ENCODE measurements at regions not wholly inside any gene's neighbourhood (a gene's known extent, or its start where the extent isn't known, plus 50 kb on each side); places are given as distances from the start of the nearest gene placed in this dataset.
"Not testable (repeated sequence)": the region's sequence is repeated elsewhere in the genome, so short reads cannot be mapped to it uniquely, and the experiment has no call there.

DNA sequence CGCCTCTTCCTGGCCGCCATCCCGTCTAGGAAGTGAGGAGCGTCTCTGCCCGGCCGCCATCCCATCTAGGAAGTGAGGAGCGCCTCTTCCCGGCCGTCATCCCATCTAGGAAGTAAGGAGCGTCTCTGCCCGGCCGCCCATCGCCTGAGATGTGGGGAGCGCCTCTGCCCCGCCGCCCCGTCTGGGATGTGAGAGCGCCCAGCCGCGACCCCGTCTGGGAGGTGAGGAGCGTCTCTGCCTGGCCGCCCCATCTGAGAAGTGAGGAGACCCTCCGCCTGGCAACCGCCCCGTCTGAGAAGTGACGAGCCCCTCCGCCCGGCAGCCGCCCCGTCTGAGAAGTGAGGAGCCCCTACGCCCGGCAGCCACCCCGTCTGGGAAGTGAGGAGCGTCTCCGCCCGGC lies 137.9 kb downstream of the ALOX5 start:
- H3K4me1 Mint-ChIP-seq (ENCODE audit: low read depth); H3K4me3 Mint-ChIP-seq (ENCODE audit: low read depth); H3K27ac Mint-ChIP-seq; H3K27me3 Mint-ChIP-seq (ENCODE audit: low read depth); intact Hi-C loops (cut with micrococcal nuclease); H3K36me3 Mint-ChIP-seq (ENCODE audit: low read depth); H3K9me3 Mint-ChIP-seq; DNase-seq (ENCODE audit: low spot score): not testable (repeated sequence)

DNA sequence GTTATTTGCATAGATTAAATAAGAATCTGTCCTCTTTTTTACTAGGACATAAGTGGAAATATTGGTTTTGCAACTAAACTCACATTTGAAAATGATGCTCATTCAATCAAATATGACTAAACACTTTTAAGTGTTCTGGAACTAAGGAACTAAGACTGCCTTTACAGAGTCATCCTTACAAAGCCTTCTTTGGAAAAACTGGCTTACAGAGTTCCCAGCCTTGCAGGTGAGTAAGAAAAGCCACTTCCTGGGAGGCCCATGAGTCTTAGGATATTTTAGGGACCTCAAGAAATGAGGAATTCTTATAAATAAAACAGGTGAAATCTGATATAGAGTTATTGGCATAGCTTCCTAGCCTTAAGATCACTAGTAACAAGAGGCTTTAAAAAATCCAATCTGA lies 135.5 kb downstream of the ALOX5 start:
- Mint-ChIP-seq H3K9me3 (no peaks in the 10 kb centered on the region), H3K27me3 (ENCODE audit: low read depth) (peaks cover 4% of the 10 kb centered on the region), H3K4me3 (ENCODE audit: low read depth) (no peak overlapping the region), H3K27ac (no peak overlapping the region), H3K36me3 (ENCODE audit: low read depth) (no peaks in the 10 kb centered on the region), H3K4me1 (ENCODE audit: low read depth) (no peaks in the 10 kb centered on the region)
- no peak for DNase-seq (ENCODE audit: low spot score)
- intact Hi-C loops (cut with micrococcal nuclease), result no loop called here

DNA sequence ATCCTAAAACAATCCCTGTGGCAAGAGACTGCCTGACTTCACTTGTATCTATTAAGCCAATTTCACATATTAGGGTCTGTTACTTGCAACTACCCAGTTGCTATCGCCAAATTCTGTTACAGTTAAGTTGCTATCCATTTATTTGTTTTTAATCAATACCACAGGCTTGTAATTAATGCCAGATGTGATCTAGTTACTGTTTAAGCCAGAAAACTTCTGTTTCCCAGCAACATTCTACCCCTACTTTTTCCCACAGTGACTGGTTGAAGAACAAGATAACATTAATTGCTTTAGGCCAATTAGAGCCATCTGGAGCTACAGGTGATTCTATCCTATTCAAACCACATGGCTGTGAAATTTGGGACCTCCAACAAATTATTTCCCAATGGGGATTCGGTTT lies 131.3 kb downstream of the ALOX5 start:
- Mint-ChIP-seq H3K27ac (no peak overlapping the region), H3K4me3 (ENCODE audit: low read depth) (no peak overlapping the region), H3K27me3 (ENCODE audit: low read depth) (peaks cover 4% of the 10 kb centered on the region), H3K4me1 (ENCODE audit: low read depth) (no peaks in the 10 kb centered on the region), H3K9me3 (no peaks in the 10 kb centered on the region), H3K36me3 (ENCODE audit: low read depth) (no peaks in the 10 kb centered on the region)
- DNase-seq (ENCODE audit: low spot score), result no peak
- intact Hi-C loops (cut with micrococcal nuclease), result no loop called here

DNA sequence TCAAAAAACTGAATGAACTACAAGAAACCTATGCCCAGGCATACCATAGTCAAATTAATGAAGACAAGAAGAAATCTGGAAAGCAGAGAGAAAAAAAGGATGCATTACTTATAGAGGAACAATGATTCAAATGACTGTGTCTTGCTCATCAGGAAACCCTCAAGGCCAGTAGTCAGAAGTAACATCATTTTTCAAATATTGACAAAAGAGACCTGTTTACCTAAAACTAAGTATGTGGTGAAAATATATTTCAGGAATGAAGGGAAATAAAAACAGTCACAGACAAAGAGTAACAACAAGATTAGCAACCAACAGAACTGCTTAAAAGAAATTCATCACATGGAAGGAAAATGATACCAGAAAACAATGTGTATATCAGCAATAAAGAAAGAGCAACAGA lies 128.4 kb downstream of the ALOX5 start:
- Mint-ChIP-seq H3K36me3 (ENCODE audit: low read depth) (no peaks in the 10 kb centered on the region), H3K4me1 (ENCODE audit: low read depth) (no peaks in the 10 kb centered on the region), H3K9me3 (peaks cover under 1% of the 10 kb centered on the region), H3K4me3 (ENCODE audit: low read depth) (no peak overlapping the region), H3K27me3 (ENCODE audit: low read depth) (peaks cover 4% of the 10 kb centered on the region), H3K27ac (no peak overlapping the region)
- intact Hi-C loops (cut with micrococcal nuclease), result no loop called here
- no peak for DNase-seq (ENCODE audit: low spot score)

DNA sequence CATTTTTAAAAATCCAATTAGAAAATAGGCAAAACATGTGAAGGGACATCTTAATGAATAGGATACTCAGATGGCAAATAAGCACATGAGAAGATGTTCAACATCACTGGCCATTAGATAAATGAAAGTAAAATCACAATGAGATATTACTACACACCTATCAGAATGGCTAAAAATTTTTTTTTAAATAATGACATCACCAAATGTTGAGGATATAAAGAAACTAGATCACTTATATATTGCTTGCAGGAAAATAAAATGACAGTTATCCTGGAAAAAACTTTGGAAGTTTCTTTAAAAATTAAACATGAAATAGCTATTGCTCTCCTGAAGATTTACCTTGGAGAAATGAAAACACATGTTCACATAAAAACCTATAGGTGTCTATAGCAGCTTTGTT lies 127.8 kb downstream of the ALOX5 start:
- no peak overlapping the region for H3K4me3 Mint-ChIP-seq (ENCODE audit: low read depth)

DNA sequence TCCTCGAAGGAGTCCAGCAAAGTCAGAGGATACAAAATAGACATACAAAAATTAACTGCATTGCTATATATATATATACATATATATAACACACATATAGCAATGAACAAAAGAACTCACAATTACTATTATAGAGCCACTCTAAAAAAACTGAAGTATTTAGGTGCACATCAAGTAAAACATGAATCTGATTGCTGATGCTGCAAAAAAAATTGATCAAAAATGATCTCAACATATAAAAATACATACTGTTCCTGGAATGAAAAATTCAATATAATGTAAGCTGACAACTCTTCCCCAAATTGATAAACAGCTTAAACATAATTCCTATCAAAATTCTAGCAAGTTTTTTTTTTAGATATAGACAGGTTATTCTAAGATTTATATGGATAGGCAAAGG lies 126.8 kb downstream of the ALOX5 start:
- Mint-ChIP-seq H3K27ac (no peak overlapping the region), H3K4me3 (ENCODE audit: low read depth) (no peak overlapping the region), H3K36me3 (ENCODE audit: low read depth) (peaks cover under 1% of the 10 kb centered on the region), H3K4me1 (ENCODE audit: low read depth) (peaks cover under 1% of the 10 kb centered on the region), H3K27me3 (ENCODE audit: low read depth) (peaks cover 2% of the 10 kb centered on the region), H3K9me3 (peaks cover 16% of the 10 kb centered on the region)
- no peak for DNase-seq (ENCODE audit: low spot score)
- intact Hi-C loops (cut with micrococcal nuclease), result no loop called here

More for the DNA sequence above, 127.8 kb downstream of the ALOX5 start:
- Mint-ChIP-seq H3K27me3 (ENCODE audit: low read depth) (peaks cover 2% of the 10 kb centered on the region), H3K36me3 (ENCODE audit: low read depth) (no peaks in the 10 kb centered on the region), H3K4me1 (ENCODE audit: low read depth) (no peaks in the 10 kb centered on the region), H3K27ac (no peak overlapping the region), H3K9me3 (peaks cover 7% of the 10 kb centered on the region)
- intact Hi-C loops (cut with micrococcal nuclease), result no loop called here
- DNase-seq (ENCODE audit: low spot score), result no peak

DNA sequence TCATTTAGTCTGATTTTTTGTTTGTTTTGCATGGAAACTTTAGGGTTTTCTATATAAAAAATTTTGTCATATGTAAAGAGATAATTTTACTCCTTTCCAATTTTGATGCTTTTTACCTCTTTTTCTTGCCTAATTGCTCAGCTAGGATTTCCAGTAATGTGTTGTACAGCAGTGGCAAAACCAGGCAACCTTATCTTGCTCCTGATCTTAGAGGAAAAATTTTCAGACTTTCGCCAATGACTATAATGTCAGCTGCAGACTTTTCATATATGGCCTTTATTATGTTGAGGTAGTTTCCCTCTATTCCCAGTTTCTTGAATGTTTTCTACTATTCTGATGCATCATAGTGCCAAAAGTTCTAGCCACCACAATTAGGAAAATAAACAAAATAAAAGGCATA lies 126.3 kb downstream of the ALOX5 start:
- H3K4me3 Mint-ChIP-seq (ENCODE audit: low read depth), result no peak overlapping the region
- H3K27ac Mint-ChIP-seq, result no peak overlapping the region
- intact Hi-C loops (cut with micrococcal nuclease), result no loop called here
- peaks cover 4% of the 10 kb centered on the region for H3K36me3 Mint-ChIP-seq (ENCODE audit: low read depth)
- peaks cover 3% of the 10 kb centered on the region for H3K4me1 Mint-ChIP-seq (ENCODE audit: low read depth)
- DNase-seq (ENCODE audit: low spot score), result no peak
- peaks cover 2% of the 10 kb centered on the region for H3K27me3 Mint-ChIP-seq (ENCODE audit: low read depth)
- H3K9me3 Mint-ChIP-seq, result peaks cover 21% of the 10 kb centered on the region

DNA sequence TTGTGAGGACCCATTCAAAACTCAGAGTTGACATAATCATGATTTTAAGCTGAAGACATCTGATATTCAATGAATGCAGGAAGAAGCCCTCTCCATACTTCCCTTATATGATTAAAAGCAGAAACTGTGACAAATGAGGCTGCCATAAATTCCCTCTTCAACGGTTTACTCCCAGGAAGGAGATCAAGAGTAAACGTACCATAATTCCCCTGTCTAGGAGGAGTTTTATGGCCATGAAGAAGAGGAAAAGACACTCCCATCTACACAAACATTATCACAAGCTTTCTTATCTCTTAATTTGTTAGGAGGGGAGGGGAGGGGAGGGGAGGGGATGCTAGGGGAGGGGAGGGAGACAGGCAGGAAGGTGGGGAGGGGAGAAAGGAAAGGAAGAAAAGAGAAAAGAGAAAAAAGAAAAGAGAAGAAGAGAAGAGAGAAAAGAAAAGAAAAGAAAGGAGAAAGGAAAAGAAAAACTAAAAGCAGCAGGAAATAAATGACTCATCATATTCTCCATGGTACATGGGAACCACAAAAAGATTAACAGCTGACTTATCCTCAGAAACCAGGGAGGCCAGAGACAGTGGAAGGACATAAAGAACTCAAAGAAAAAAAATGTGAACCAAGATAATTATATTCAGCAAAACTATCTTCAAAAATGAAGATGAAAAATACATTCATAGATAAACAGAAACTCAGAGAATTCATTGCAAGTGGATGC lies 121.6 kb downstream of the ALOX5 start:
- Mint-ChIP-seq H3K9me3 (peaks cover 40% of the 10 kb centered on the region), H3K27me3 (ENCODE audit: low read depth) (no peaks in the 10 kb centered on the region), H3K4me1 (ENCODE audit: low read depth) (peaks cover 4% of the 10 kb centered on the region), H3K27ac (no peak overlapping the region), H3K4me3 (ENCODE audit: low read depth) (no peak overlapping the region), H3K36me3 (ENCODE audit: low read depth) (peaks cover 9% of the 10 kb centered on the region)
- intact Hi-C loops (cut with micrococcal nuclease), result no loop called here
- DNase-seq (ENCODE audit: low spot score), result no peak
